Breast epithelium (tissue), 3 donors: ENCODE measurements at regions not wholly inside any gene's neighbourhood (a gene's known extent, or its start where the extent isn't known, plus 50 kb on each side); places are given as distances from the start of the nearest gene placed in this dataset.

Experiments used
- POLR2AphosphoS5 ChIP-seq, 3 donors: sonication (generic); formaldehyde crosslinking; IDR thresholded peaks; one replicate each; pipeline ENCODE4 v1.6.1; 2017; ENCODE audit warnings: antibody characterized with exemption in 3 of 3
- TF ChIP-seq, protein P1 (sequence below), 3 donors: fragments of 450-650 bp; IDR thresholded peaks; one replicate each; pipeline ENCODE4 v1.5.1; 2016 to 2017; ENCODE audit warnings: antibody characterized with exemption in 3 of 3, mild to moderate bottlenecking in 3 of 3, moderate library complexity in 3 of 3

DNA sequence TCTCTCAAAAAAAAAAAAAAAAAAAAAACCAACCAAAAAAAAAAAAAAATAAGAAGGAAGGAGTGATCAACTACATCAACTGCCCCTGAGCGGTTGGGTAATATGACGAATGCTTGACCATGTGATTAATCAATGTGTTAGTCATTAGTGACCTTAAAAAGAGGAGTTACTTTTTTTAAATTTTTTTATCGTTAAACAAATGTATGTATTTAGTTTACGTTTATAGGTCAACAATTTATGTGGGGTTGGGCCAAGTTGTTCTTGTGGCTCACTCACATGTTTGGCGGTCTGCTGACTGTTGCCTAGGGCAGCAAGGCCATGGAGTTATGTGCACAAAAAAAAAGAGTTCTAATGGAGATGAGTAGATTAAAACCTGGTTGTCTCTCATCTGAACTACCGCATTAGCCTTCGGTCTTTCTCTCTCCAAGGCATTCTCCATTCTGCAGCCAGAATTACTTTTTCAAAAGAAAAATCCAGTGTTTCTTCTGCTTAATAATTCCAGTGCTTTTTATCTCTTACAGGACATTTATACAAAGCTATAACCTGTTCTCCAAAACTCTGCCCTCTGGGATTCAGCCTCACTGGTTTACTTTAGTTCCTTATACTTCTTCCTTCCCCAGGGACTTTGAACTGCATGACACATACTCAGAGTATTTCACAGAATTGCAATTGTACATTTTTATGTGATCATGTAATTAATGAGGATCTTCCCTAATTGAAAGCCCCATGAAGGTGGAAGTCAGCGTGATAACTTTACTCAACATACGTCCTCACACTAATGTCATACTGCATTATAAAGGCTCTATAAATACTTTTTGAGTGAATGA, 505.5 kb downstream of the ANKRD50 start:
- TF ChIP-seq, protein P1, sequence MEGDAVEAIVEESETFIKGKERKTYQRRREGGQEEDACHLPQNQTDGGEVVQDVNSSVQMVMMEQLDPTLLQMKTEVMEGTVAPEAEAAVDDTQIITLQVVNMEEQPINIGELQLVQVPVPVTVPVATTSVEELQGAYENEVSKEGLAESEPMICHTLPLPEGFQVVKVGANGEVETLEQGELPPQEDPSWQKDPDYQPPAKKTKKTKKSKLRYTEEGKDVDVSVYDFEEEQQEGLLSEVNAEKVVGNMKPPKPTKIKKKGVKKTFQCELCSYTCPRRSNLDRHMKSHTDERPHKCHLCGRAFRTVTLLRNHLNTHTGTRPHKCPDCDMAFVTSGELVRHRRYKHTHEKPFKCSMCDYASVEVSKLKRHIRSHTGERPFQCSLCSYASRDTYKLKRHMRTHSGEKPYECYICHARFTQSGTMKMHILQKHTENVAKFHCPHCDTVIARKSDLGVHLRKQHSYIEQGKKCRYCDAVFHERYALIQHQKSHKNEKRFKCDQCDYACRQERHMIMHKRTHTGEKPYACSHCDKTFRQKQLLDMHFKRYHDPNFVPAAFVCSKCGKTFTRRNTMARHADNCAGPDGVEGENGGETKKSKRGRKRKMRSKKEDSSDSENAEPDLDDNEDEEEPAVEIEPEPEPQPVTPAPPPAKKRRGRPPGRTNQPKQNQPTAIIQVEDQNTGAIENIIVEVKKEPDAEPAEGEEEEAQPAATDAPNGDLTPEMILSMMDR (IDR thresholded peaks at IDR 0.05): no peak
- TF ChIP-seq POLR2AphosphoS5 (IDR thresholded peaks at IDR 0.05): no peak
